HepG2 (cell line): ENCODE measurements at regions not wholly inside any gene's neighbourhood (a gene's known extent, or its start where the extent isn't known, plus 50 kb on each side); places are given as distances from the start of the nearest gene placed in this dataset.

ENCODE experiments used
- ATAC-seq: fragments of 200-7000 bp; cut with Tn5 transposase; 3 replicates; pipeline ENCODE4 v1.9.1; 2020; ENCODE audit warnings: mild to moderate bottlenecking, moderate library complexity
- BruUV-seq: library from RNA; stranded (reverse); fragments of 400-500 nt; replicated peaks from 2 replicates; lab custom pipeline; 2021; lab: Mats Ljungman, UMichigan
- CTCF ChIA-PET: fragments of 300-600 bp; formaldehyde crosslinking; extraction: SDS; loops from one replicate; lab custom pipeline; 2021; ENCODE audit warnings: low total read pairs, inconsistent platforms, low intra/inter-chr PET ratio; lab: Yijun Ruan, JAX
- POLR2A ChIA-PET: fragments of 350-600 bp; sonication (Branson Sonifier 250); formaldehyde crosslinking; loops from one replicate; lab custom pipeline; 2020; ENCODE audit warnings: antibody characterized with exemption, inconsistent platforms; lab: Yijun Ruan, JAX
- DNase-seq: peaks from one replicate; pipeline ENCODE4 v3.0.0-alpha.2; 2015; ENCODE audit warnings: low spot score
- FAIRE-seq: peaks from 3 replicates; lab custom pipeline; 2011; peaks lifted over from hg19 to GRCh38; lab: Jason Lieb, UNC
- H2AFZ ChIP-seq: one replicate; pipeline ENCODE4 v1.6.1; 2011; ENCODE audit warnings: low read length, inconsistent platforms
- H3K27ac ChIP-seq: fragments of 300-600 bp; 3 replicates; pipeline ENCODE4 v1.8.0; 2011; ENCODE audit warnings: mixed run types, mild to moderate bottlenecking, mixed read lengths, low read length, inconsistent platforms; ENCODE audit not compliant: insufficient read depth; ENCODE audit errors: extremely low read length
- H3K27me3 ChIP-seq, 2 experiments: fragments of 200-600 bp in 1 of 2; 2 replicates in 1 of 2; 3 replicates in 1 of 2; pipeline versions ENCODE4 v1.6.0 to v1.8.0; 2011; ENCODE audit warnings: low read length in 2 of 2, mild to moderate bottlenecking in 2 of 2, moderate library complexity in 2 of 2, inconsistent platforms in 1 of 2; ENCODE audit not compliant: insufficient read depth in 2 of 2, control insufficient read depth in 1 of 2
- H3K36me3 ChIP-seq, 2 experiments: fragments of 200-600 bp in 1 of 2; replicated peaks in 1 of 2; 2 replicates in 1 of 2; 3 replicates in 1 of 2; pipeline versions ENCODE4 v1.5.1 to v1.8.0; 2011; ENCODE audit warnings: low read length in 2 of 2, inconsistent platforms in 1 of 2; ENCODE audit not compliant: insufficient read depth in 2 of 2, control insufficient read depth in 1 of 2
- H3K4me1 ChIP-seq: 2 replicates; pipeline ENCODE4 v1.5.1; 2012; ENCODE audit warnings: low read length, inconsistent platforms; ENCODE audit not compliant: insufficient read depth
- H3K4me2 ChIP-seq: 2 replicates; pipeline ENCODE4 v1.6.0; 2011; ENCODE audit warnings: low read depth, low read length, inconsistent platforms
- H3K4me3 ChIP-seq, 3 experiments: fragments of 200-600 bp in 1 of 3; sonication (generic), shearing (Covaris generic) in 1 of 3; replicated peaks in 1 of 3; 2 replicates each; pipeline ENCODE4 v1.5.1; 2011 to 2016; ENCODE audit warnings: low read length in 3 of 3, inconsistent platforms in 2 of 3, low read depth in 2 of 3, mild to moderate bottlenecking in 2 of 3, control low read depth in 1 of 3, mixed read lengths in 1 of 3; ENCODE audit not compliant: insufficient read depth in 1 of 3
- H3K79me2 ChIP-seq: one replicate; pipeline ENCODE4 v1.6.1; 2011; ENCODE audit warnings: low read length, inconsistent platforms; ENCODE audit not compliant: insufficient read depth
- H3K9ac ChIP-seq: 2 replicates; pipeline ENCODE4 v1.6.0; 2011; ENCODE audit warnings: mild to moderate bottlenecking, low read depth, low read length, inconsistent platforms; ENCODE audit not compliant: insufficient read depth
- H3K9me3 ChIP-seq: 2 replicates; pipeline ENCODE4 v1.5.1; 2012; ENCODE audit warnings: mild to moderate bottlenecking, low read length
- H4K20me1 ChIP-seq: 2 replicates; pipeline ENCODE4 v1.6.0; 2011; ENCODE audit warnings: inconsistent platforms, mild to moderate bottlenecking, low read length, moderate library complexity; ENCODE audit not compliant: insufficient read depth
- FOSL2 ChIP-seq: sonication (generic); formaldehyde crosslinking; IDR thresholded peaks from 2 replicates; pipeline ENCODE4 v1.4.0; 2020; ENCODE audit warnings: missing genetic modification reagents
- FOXC1 ChIP-seq: sonication (generic); formaldehyde crosslinking; IDR thresholded peaks from 2 replicates; pipeline ENCODE4 v1.8.0; 2022; ENCODE audit warnings: mild to moderate bottlenecking, missing genetic modification reagents, borderline replicate concordance
- MTF2 ChIP-seq: sonication (generic); formaldehyde crosslinking; IDR thresholded peaks from 2 replicates; pipeline ENCODE4 v1.5.0; 2020; ENCODE audit warnings: missing genetic modification reagents, borderline replicate concordance
- RAD21 ChIP-seq: fragments of 450-650 bp; formaldehyde crosslinking; IDR thresholded peaks from 2 replicates; pipeline ENCODE4 v1.5.0; 2020; ENCODE audit warnings: mild to moderate bottlenecking
- ZFYVE20 ChIP-seq: sonication (generic); formaldehyde crosslinking; IDR thresholded peaks from 2 replicates; pipeline ENCODE4 v1.8.0; 2023; ENCODE audit warnings: low read depth, mild to moderate bottlenecking, moderate library complexity, missing genetic modification reagents, borderline replicate concordance
- ZNF24 ChIP-seq: fragments of 450-650 bp; IDR thresholded peaks from 2 replicates; pipeline ENCODE4 v1.6.1; 2017; ENCODE audit warnings: antibody characterized with exemption, mild to moderate bottlenecking
- ZNF30 ChIP-seq: sonication (generic); formaldehyde crosslinking; IDR thresholded peaks from 2 replicates; pipeline ENCODE4 v1.5.0; 2020; ENCODE audit warnings: mild to moderate bottlenecking, missing genetic modification reagents
- ZNF484 ChIP-seq: sonication (generic); formaldehyde crosslinking; IDR thresholded peaks from 2 replicates; pipeline ENCODE4 v1.5.1; 2020; ENCODE audit warnings: mild to moderate bottlenecking, low read depth, missing genetic modification reagents, borderline replicate concordance
- ZNF589 ChIP-seq: sonication (generic); formaldehyde crosslinking; conservative IDR thresholded peaks from 2 replicates; pipeline ENCODE4 v1.8.0; 2022; ENCODE audit warnings: mild to moderate bottlenecking, moderate library complexity, missing genetic modification reagents
- ZNF773 ChIP-seq: sonication (generic); formaldehyde crosslinking; IDR thresholded peaks from 2 replicates; pipeline ENCODE4 v1.4.0; 2020; ENCODE audit warnings: missing genetic modification reagents, borderline replicate concordance
- WGBS: methylation state at CpG from one replicate; pipeline ENCODE4 v1.1.6; 2017; ENCODE audit warnings: low lambda C conversion rate; 5-methylcytosine and 5-hydroxymethylcytosine counted together
- in situ Hi-C: cut with HindIII; loops from 2 replicates; pipeline ENCODE4 v1.10.0; 2017; ENCODE audit warnings: low pct_unique_long_range_greater_than_20kb; ENCODE audit not compliant: extremely low pct_ligation_motif_present
- intact Hi-C: fragments of 100-400 bp; cut with micrococcal nuclease; formaldehyde crosslinking; loops from one replicate; pipeline ENCODE4 v1.10.0; 2022; ENCODE audit not compliant: unreplicated experiment
- TF ChIP-seq, protein P1 (sequence below): sonication (generic); formaldehyde crosslinking; IDR thresholded peaks from 2 replicates; pipeline ENCODE4 v1.9.0; 2022; ENCODE audit warnings: missing genetic modification reagents, mild to moderate bottlenecking, borderline replicate concordance
- TF ChIP-seq, protein P2 (sequence below): sonication (generic); formaldehyde crosslinking; IDR thresholded peaks from 2 replicates; pipeline ENCODE4 v1.4.0; 2020; ENCODE audit warnings: mild to moderate bottlenecking, missing genetic modification reagents
- TF ChIP-seq, protein P3 (sequence below): sonication (generic); formaldehyde crosslinking; IDR thresholded peaks from 2 replicates; pipeline ENCODE4 v1.4.0; 2020; ENCODE audit warnings: missing genetic modification reagents
- TF ChIP-seq, protein P4 (sequence below): sonication (generic); formaldehyde crosslinking; IDR thresholded peaks from 2 replicates; pipeline ENCODE4 v1.5.0; 2020; ENCODE audit warnings: mild to moderate bottlenecking, missing genetic modification reagents, moderate library complexity
- TF ChIP-seq, protein P5 (sequence below): IDR thresholded peaks from 2 replicates; pipeline ENCODE4 v1.6.1; 2016; ENCODE audit warnings: missing compliant biosample characterization, missing genetic modification reagents, borderline replicate concordance
- TF ChIP-seq, protein P6 (sequence below): sonication (generic); formaldehyde crosslinking; IDR thresholded peaks from 2 replicates; pipeline ENCODE4 v1.4.0; 2020; ENCODE audit warnings: missing genetic modification reagents, mild to moderate bottlenecking, borderline replicate concordance

DNA sequence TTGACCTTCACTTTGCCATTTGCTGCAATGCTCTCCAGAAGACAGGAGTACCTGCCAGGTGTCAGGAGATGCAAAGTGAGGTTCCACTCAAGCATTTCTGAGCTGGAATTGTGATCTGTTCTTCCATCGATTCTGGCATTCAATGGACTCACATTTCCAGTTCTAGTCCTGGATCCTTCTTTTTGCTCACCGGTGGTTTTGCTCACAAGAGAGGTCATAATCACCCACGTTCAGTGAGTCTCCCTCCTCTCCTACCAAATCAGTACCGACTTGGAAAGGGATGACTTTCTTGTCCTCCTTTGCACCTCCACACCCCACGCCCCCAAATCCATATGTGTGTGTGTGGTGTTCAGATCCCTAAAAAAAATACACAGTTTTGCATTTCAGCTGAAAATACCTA, 206.7 kb upstream of the IGF1R start (continued):
- TF ChIP-seq, protein P1, sequence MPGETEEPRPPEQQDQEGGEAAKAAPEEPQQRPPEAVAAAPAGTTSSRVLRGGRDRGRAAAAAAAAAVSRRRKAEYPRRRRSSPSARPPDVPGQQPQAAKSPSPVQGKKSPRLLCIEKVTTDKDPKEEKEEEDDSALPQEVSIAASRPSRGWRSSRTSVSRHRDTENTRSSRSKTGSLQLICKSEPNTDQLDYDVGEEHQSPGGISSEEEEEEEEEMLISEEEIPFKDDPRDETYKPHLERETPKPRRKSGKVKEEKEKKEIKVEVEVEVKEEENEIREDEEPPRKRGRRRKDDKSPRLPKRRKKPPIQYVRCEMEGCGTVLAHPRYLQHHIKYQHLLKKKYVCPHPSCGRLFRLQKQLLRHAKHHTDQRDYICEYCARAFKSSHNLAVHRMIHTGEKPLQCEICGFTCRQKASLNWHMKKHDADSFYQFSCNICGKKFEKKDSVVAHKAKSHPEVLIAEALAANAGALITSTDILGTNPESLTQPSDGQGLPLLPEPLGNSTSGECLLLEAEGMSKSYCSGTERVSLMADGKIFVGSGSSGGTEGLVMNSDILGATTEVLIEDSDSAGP: no peak
- TF ChIP-seq FOXC1 (CRISPR knock-in tag) (no peak), ZNF773 (no peak), ZNF30 (CRISPR knock-in tag) (no peak), ZNF589 (CRISPR knock-in tag) (no peak), ZFYVE20 (CRISPR knock-in tag) (no peak)
- TF ChIP-seq, protein P2, sequence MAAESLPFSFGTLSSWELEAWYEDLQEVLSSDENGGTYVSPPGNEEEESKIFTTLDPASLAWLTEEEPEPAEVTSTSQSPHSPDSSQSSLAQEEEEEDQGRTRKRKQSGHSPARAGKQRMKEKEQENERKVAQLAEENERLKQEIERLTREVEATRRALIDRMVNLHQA (CRISPR knock-in tag): no peak
- TF ChIP-seq, all 625 proteins: peak for 0

DNA sequence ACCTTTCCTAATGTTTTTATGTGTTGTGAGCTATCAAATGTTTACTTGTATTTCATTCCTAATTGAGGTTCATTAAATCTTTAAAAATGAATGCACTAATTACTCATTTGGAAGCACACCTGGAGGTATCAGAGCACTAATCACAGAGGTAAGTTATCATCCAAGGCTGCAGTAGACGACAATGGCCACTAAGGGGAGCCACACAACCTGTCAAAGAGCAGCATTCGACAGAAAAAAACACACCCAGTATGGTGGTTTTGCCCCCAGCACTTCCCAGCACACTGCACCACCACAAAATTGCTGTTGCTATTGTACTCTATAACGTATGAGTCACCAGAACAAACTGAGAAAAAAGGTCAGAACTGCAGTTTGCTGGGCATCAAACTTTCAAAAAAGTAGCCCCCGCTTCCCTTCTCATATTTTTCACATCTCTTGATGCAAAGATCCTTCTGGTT, 205.9 kb upstream of the IGF1R start:
- H3K27me3 ChIP-seq: peaks cover 0 to 48% of the 10 kb centered on the region in 2 experiments
- in situ Hi-C loops (loop anchor here (5.0 kb wide), 1 partner anchor 635 kb away; no protein-coding TSS in a partner anchor), intact Hi-C loops (loop anchor here (1.0 to 5.0 kb wide), 5 partner anchors 215 to 634 kb away; no protein-coding TSS in a partner anchor)
- H3K79me2 ChIP-seq: no peaks in the 10 kb centered on the region
- POLR2A ChIA-PET: no interaction called here
- H3K4me2 ChIP-seq: no peak overlapping the region
- peak; percentile 75 for ATAC-seq
- no peaks in the 10 kb centered on the region for H3K4me1 ChIP-seq
- H2AFZ ChIP-seq: no peak overlapping the region
- no peaks in the 10 kb centered on the region for H4K20me1 ChIP-seq
- CTCF ChIA-PET: interaction anchor here (1.3 to 2.2 kb wide), 5 partner anchors 217 to 770 kb away, joined by 3 to 18 read pairs (median 4); no protein-coding TSS in a partner anchor
- no peak overlapping the region for H3K9ac ChIP-seq
- H3K4me3 ChIP-seq: no peak overlapping the region
- no peaks in the 10 kb centered on the region for H3K36me3 ChIP-seq
- peak; percentile 51 for DNase-seq
- 23% methylated on average over 4 of the region's 4 CpGs for WGBS
- peak; percentile 76 for FAIRE-seq
- no peaks in the 10 kb centered on the region for H3K9me3 ChIP-seq
- no TSS peak for BruUV-seq
- no peak overlapping the region for H3K27ac ChIP-seq
- TF ChIP-seq, protein P3, sequence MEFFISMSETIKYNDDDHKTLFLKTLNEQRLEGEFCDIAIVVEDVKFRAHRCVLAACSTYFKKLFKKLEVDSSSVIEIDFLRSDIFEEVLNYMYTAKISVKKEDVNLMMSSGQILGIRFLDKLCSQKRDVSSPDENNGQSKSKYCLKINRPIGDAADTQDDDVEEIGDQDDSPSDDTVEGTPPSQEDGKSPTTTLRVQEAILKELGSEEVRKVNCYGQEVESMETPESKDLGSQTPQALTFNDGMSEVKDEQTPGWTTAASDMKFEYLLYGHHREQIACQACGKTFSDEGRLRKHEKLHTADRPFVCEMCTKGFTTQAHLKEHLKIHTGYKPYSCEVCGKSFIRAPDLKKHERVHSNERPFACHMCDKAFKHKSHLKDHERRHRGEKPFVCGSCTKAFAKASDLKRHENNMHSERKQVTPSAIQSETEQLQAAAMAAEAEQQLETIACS: no peak
- TF ChIP-seq ZNF484 (CRISPR knock-in tag) (no peak), ZNF24 (0 out of 2 replicates have a peak, but pooled peaks have one; percentile 29), FOSL2 (CRISPR knock-in tag) (peak; percentile 45), RAD21 (0 out of 2 replicates have a peak, but pooled peaks have one; percentile 52), MTF2 (no peak)
- TF ChIP-seq, protein P4, sequence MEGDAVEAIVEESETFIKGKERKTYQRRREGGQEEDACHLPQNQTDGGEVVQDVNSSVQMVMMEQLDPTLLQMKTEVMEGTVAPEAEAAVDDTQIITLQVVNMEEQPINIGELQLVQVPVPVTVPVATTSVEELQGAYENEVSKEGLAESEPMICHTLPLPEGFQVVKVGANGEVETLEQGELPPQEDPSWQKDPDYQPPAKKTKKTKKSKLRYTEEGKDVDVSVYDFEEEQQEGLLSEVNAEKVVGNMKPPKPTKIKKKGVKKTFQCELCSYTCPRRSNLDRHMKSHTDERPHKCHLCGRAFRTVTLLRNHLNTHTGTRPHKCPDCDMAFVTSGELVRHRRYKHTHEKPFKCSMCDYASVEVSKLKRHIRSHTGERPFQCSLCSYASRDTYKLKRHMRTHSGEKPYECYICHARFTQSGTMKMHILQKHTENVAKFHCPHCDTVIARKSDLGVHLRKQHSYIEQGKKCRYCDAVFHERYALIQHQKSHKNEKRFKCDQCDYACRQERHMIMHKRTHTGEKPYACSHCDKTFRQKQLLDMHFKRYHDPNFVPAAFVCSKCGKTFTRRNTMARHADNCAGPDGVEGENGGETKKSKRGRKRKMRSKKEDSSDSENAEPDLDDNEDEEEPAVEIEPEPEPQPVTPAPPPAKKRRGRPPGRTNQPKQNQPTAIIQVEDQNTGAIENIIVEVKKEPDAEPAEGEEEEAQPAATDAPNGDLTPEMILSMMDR: peak; percentile 81
- TF ChIP-seq, protein P5, sequence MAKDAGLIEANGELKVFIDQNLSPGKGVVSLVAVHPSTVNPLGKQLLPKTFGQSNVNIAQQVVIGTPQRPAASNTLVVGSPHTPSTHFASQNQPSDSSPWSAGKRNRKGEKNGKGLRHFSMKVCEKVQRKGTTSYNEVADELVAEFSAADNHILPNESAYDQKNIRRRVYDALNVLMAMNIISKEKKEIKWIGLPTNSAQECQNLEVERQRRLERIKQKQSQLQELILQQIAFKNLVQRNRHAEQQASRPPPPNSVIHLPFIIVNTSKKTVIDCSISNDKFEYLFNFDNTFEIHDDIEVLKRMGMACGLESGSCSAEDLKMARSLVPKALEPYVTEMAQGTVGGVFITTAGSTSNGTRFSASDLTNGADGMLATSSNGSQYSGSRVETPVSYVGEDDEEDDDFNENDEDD (CRISPR knock-in tag): no peak
- TF ChIP-seq, protein P6, sequence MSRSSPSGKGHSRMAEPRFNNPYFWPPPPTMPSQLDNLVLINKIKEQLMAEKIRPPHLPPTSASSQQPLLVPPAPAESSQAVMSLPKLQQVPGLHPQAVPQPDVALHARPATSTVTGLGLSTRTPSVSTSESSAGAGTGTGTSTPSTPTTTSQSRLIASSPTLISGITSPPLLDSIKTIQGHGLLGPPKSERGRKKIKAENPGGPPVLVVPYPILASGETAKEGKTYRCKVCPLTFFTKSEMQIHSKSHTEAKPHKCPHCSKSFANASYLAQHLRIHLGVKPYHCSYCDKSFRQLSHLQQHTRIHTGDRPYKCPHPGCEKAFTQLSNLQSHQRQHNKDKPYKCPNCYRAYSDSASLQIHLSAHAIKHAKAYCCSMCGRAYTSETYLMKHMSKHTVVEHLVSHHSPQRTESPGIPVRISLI (CRISPR knock-in tag): peak; percentile 85
